ENCODE measurements at regions not wholly inside any gene's neighbourhood (a gene's known extent, or its start where the extent isn't known, plus 50 kb on each side); places are given as distances from the start of the nearest gene placed in this dataset.
"Not testable (repeated sequence)": the region's sequence is repeated elsewhere in the genome, so short reads cannot be mapped to it uniquely, and the experiment has no call there.

DNA sequence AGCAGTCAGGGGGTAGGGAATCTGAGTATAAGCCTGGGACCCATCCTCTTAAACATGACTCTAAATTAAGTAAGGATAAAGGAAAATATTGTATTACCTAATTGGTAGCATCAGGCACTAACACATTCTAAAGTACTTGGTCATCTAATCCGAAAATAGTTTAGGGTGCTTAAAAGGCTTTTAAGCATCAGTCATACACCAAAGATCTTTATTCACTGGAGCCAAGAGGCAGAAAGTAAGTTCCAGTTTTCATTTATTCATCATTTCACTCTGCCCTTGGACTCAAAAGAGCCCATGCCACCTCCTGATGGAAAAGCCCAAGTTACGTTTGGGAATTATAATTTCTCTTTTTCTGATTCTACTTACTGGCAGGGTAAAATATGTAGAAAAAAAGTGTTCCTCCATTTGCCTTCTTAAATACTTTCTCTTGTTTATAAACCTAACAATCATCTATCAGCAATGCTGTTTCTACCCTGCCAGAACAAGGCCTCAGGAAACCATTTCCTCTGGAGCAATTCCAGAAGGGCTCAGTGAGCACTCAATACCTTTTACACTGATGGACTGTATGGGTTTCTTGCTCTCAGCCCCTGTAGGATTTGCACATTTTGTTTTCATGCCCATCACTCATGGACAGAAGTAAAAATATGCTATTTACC, 120.1 kb upstream of the SLC5A12 start:
- no peak for DNase-seq

DNA sequence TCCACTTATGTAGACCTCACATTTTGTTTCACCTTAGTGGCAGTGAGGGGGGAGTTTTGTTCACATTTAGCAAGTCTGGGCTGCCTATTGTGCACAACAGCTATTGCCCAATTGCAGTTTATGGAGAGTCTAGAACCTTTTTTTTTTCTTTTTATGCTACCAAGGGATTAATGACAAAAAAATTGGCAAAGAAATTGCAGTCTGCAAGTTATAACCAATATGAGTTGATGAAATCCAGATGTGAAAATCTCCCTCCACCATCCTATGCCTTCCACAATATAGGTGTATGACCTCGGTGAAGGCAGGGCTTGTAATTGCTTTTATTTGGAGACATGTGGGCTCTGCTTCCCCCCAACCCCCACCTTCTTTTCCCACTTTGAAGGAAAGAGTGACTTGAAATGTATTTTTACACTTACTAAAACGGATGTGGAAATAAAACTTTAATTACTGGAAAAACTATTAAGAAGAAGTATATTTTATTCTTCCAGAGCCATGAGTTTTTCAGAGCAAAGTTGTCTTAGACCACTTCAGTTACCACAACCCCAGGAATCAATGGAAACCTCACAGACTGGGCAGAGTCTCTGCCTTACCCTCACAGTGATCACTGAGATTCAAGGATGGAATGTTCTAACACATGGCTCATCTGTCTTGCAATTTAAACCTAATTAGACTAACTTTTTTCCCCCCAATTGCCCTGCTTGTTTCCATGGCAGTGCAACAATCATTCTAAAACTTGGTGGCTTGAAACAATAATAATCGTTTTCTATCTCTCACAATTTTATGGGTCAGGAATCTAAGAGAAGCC, 120.8 kb upstream of the SLC5A12 start:
- no peak for DNase-seq

DNA sequence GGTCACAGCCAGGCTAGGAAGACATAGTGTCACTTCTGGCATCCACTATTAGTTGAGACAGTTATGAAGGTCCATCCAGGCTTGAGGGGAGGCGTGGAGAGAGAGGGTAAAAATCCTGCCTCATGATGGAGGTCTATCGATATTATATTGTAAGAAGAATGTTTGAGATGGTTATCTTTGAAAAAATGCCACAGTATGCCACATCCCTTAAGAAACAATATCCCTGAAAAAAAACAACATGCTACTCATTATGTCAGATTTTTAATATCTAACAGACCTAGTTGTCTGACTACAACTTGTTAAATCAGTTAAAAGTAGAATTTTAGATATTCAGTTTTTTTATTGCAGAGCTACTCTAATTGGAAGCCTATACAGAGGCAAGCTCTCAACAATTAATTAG, 121.7 kb upstream of the SLC5A12 start:
- no peak for DNase-seq

DNA sequence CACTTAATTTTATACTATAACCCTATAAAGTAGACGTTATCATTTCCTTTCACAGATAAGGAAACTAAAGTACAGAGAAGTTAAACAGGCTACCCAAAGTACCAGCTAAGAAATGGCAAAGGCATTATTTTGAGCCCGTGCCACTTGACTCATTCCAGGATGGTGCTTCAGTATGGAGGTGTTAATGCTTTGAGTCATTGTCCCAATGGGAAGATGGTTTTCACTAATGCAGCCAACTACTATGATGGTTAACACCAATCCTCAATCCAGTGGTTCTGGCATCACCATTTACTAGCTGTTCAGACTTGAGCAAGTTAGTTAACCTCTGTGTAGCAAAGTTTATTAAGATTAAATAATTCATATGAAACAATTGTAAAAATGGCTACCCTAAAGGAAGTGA, 123.1 kb upstream of the SLC5A12 start:
- no peak for DNase-seq

DNA sequence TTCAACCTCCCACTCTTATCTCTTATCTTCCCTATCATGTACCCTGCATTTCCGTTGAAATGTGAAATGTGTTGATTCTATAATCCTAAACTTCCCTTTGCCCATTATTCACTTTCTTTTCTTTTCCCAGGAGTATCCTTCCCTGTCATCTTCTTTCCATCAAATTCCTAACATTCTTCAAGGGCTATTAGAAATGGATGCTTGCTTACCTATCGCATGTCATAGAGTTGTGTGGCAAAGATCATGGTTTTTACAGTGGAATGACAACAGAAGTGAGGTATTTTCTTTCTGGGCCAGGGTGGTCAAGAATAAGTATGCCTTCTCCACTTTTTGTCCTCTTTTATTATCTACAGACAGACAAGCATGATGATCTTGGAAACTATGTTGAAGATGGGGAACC, 124.4 kb upstream of the SLC5A12 start:
- no peak for DNase-seq

DNA sequence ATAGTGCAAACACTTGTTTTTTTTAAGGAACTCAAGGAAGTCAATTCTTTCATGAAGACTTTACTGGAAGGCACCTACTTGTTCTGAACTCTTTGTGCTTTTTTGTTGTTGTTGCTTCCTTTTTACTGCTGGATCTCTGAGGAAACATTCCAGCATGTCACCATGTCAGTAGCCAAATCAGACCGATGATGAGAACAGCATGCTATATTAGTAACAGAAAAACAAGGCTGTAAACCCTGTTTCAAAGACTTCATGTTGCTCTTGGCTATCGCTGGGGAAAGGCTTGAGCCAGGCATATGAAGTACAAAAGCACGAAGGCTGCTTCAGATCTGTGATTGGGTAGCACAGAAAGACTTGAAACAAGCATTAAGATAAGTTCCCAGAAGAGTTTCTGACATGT, 125.6 kb upstream of the SLC5A12 start:
- no peak for DNase-seq

DNA sequence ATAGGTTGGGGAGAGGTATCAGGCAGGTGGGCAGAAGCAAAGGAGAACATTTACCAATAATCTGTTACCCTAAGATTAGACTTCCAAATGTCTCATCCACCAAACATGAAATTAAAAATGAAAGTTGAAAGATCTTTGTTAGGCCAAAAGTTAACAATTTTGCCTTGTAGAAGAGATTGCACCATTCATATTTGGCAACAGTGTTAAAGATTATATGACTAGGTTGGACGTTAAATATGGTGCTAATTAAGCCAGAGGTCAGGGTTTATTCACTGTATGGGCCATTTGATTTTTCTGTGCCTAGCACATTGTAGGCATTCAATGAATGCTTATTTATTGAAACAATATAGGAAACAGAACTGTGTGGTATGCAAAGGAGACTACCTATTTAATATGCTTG, 126.1 kb upstream of the SLC5A12 start:
- no peak for DNase-seq

DNA sequence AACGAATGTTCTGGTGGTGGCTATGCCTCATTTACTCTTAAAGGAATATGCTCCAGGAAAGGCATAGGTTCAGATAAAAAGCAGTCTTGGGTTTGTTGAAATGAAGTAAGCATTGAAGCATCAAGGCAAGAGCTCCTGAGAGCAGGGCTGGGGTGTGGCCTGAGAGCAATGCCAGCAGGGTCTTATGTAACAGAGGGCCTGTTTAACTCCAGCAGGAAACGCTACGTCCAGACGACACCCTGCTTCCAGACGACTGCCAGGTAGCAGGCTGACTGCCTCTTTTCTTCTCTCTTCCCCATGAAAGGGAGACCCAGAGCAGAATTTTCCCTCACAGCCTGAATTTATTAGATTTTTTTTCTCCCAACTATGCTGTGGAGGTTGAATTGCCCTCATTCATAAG, 127.2 kb upstream of the SLC5A12 start:
- no peak for DNase-seq

DNA sequence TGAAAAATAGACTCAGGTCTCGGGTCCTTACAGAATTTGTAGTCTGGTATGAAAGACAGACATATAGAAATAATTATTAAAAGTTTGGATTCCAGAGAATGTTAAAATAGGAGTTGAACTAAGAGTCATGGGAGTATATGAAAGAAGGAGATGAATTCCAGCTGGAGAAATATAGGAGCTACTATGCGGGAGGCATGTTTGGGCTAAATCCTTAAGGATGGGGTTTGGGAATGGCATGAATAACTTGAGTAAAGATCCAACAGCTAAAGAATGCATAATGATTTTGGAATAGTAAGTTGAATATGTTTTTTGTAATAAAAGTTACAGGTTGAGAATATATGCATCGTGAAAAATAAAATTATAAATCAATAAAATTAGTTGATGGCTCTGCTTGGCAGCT, 129.4 kb upstream of the SLC5A12 start:
- DNase-seq = no peak

DNA sequence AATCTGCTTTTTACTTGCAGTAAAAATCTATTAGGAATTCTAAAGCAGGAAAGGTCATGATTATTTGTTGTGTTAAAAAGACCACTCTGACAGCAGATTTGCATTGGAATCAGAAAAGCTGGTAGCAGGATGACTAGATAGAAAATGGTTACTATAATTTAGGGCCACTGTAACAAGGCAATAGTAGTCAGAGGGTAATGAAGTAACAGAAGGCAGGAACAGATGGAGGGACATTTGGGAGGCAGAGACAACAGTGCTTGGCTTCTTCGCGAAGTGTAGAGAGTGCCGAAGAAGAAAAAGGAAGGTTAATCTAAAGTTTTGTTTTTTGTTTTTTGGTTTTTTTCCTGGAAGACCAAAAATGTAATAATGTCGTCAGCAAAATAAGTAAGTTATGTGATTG, 129.8 kb upstream of the SLC5A12 start:
- DNase-seq = no peak

DNA sequence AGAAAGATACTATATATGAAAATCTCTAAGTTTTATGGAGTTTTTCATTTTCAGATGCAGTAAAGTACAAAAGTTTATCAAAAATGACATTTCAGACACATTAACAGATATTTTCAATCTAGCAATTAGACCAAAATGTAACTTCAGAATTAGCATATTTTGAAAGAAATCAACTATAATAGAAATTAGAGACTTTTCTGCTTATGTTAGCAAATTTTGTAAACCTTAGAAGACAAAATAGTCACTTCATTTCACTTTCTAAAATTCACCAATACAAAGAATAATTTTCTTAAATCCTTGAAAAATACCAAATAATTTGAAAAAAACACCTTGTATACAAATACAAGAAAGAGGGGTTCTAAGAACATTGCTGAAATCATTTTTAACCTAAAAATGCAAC, 135.8 kb upstream of the FIBIN start:
- DNase-seq = no peak

DNA sequence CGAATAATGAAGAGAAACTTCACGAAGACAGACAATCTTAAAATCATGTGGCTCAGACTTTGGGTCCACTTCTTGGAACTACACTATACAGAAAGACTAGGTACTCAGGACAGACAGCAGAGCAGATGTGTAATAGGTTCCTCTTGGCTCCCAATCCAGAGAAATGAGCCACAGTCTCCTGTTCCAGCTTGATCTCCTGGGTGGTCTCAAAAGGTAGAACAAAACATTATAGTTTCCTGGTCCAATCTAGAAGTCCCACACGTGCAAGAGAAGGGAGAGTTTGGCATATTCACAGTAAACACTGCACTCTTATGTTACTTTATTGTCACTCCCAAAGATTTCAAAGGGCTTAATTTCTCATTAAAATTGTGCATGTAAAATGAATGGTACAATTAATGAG, 134.5 kb upstream of the FIBIN start:
- no peak for DNase-seq

DNA sequence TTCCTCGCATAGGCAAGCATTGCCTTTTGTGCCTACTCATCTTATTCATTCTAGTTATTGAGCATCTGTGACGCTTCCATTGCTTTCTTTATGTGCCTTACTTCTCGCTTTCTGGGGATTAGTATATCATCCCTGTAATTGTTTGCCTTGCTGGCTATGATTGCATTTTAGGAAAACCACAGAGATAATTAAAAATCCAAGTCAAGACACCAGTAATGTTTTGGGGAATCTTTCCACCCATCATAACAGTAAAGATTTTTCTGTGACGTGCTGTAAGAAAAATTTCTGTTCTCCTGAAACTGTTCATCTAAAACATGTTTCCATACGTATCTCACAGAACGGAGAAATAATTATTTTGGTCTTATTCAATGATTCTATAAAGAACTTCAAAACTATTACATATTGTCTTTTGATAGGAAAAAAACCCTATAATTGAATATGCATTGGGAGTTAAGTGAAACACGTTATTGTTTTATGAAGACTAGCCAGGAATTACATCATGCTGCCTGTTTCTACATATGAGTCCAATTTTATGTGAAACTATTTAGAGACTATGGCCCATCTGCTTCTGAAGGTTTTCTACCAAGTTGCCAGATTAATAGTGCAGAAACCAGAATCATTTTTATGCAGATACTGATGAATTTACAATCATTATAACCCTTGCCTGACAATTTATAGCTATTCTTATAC, 133.7 kb upstream of the FIBIN start:
- DNase-seq = no peak

DNA sequence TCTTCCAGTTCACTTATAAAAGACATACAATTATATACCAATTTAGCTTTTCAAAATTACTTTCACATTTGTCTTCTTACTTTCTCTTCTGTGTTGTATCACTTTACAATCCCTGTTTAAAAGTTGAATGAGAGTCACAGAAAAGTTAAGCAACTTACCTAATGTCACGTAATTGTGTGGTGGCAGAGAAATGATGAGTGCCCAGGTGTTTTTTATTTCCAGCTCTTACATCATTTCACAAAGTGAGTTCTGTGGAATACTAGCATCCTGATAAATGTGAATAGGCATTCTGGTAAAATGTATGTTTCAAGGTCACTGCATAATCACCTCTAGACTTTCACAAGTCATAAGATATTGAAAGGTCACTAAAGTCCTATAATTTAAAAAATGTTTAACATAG, 133.0 kb upstream of the FIBIN start:
- DNase-seq = no peak

DNA sequence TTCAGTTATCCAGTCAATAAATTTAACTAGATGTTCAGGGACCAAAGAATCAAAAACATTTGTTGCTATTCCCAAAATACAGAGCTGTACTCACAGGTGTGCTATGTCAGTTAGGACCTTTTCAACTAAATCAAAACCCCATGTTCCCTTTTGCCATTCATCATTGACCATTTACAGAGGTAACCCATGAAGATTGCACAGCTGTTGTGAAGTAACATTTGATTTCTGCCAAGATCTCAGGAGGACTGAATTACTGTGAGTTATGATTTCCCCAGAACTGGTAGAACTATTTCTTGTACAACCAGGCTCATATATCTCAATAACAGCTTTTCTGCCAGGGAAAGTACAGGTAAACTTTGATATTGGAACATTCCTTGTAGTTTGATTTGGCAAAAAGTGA, 131.1 kb upstream of the FIBIN start:
- DNase-seq = no peak

DNA sequence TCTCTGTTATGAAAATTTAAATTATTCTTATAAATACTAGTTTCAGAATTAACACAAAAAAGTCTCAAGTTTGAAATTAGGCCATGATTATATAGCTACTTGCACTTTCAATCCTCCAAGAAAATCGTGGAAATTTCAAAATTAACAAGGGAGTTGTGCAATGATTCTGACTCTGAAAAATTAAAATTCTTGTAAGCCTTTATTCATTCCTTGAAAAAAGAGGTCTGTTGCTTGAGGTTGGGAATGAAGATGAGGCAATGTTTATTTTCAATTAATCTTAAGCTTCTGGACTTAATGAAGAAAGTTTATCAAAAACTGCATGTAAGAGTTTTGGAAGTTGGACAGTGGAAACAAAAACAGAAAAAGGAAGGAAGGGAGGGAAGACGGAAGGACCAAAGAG, 128.2 kb upstream of the FIBIN start:
- DNase-seq = no peak

DNA sequence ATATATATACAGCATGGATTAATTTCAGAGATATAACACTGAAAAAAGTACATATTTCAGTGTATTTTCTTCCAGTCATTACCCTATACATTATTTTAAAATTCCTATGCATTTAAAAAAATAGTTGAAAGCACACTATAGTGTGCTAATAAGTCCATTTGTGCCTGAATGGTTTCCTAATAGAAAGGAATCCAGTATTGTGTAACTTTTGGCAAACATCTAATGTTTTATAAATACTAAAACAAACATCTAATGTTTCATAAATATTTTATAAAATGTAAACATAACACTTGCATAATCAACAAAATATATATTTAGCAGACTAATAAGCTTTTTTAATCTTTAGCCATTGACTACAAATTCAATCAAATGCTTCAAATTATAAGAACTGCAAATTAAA, 126.6 kb upstream of the FIBIN start:
- DNase-seq = no peak

DNA sequence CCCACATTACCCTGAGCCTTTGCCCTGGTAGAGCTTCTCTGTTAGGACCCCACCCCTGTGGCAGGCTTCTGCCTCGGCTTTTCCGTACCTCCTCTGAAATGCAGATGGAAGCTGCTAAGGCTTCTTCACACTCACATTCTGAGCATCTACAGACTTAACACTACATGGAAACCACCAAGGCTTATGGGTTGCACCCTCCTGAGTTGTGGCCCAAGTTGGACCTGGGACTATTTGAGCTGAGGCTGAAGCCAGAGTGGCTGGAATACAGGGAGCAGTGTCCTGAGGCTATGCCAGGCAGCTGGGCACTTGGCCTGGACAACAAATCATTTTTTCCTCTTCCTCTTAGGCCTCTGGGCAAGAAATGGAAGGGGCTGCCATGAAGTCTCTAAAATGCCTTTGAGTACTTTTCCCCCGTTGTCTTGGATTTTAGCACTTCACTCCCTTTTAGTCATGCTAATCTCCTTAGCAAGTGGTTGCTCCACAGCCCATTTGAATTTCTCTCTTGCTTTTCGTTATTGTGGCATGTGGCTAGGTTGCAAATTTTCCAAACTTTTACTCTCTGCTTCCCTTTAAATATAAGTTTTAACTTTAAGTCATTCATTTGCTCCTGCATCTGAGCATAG, 114.8 kb upstream of the FIBIN start:
- no peak for DNase-seq

DNA sequence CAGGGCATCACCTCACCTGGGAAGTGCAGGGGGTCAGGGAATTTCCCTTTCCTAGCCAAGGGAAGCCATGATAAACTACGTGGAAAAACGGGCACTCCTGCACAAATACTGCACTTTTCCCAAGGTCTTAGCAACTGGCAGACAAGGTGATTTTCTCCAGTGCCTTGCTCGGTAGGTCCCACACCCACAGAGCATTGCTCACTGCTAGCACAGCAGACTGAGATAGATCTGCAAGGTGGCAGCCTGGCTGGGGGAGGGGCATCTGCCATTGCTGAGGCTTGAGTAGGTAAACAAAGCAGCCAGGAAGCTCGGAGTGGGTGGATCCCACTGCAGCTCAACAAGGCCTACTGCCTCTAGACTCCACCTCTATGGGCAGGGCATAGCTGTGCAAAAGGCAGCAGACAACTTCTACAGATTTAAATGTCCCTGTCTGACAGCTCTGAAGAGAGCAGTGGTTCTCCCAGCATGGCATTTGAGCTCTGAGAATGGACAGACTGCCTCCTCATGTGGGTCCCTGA, 111.5 kb upstream of the FIBIN start:
- not testable (repeated sequence) for DNase-seq

DNA sequence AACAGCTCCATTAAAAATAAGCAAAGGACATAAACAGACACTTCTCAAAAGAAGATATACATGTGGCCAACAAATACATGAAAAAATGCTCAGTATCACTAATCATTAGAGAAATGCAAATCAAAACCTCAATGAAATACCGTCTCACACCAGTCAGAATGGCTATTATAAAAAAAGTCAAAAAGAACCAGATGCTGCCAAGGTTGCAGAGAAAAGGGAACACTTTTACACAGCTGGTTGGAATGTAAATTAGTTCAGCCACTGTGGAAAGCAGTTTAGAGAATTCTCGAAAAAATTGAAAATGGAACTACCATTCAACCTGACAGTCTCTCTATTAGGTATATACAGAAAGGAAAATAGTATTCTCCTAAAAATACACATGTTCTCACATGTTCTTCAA, 102.4 kb upstream of the FIBIN start:
- DNase-seq = no peak

DNA sequence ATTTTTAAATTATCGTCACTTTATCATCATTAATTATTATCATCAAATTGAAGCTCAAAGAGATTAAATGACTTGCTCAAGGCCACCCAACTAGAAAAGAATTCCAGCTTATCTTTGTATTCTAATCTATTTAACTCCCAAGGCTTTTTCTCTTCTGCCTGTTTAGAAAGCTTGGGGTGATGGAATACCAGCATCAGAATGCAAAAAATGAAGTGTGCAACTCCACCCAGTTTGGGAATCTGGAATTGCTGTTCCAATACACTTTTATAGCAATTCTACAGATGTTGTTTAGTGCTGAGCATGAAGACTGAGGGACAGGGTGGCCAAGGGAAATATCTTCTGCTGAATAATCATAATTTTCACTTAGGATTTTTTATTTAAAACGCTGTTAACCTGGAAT, 97.2 kb upstream of the FIBIN start:
- DNase-seq = no peak

DNA sequence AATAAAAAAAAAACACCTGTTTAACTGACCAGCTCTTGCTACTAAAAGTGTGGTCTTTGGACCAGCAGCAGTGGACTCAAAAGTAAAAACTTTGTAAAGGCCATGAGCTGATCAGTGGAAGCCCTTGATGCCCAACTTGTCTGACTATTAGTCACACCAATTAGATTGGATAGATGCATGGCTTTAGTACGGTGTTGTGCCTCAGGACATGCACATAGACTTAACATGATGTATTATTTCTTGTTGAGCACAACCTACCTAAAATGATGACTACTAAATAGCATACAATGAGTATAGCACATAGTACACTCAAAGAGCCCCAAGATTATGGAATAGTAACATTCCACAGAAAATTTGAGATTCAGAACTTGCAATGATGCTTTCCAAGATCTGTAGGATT, 95.1 kb upstream of the FIBIN start:
- DNase-seq = no peak

DNA sequence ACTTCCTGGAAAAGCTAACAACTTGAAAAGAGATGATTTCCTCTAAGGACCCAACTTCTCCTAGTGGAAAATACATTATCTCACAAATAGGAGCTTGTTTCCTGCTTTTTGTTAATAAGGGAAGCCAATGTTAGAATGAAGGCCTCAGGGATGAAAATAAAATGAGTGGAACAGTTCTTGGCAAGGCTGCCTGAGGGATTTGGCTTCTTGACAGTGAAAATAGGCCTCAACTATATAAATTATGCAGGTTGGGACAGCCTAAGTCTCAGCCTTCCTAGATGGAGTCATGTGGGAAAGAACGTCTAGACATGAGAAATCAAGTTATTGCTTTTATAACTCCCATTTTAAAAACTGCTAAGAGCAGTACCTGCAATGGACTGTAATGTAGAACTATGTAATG, 92.8 kb upstream of the FIBIN start:
- no peak for DNase-seq

DNA sequence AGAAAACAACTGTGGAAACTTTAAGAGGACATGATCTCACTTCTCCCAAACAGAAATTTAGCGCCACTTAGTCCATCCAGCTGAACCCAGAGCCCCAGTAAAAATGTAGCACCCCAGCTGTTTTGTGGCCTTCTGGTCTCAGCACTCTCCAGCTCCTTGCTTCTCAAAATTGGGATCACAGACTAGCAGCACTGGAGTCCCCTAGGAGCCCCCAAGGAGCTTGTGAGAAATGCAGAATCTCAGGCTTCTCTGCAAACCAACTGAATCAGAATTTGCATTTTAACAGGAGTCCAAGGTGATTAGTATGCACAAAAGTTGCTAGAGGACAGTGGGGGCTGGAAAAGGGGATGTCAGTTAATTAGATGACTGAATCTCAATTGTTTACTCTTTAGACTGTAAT, 89.8 kb upstream of the FIBIN start:
- DNase-seq = no peak
